Brain microvascular endothelial cell (primary cell): ENCODE measurements at regions not wholly inside any gene's neighbourhood (a gene's known extent, or its start where the extent isn't known, plus 50 kb on each side); places are given as distances from the start of the nearest gene placed in this dataset.

Experiments
- DNase-seq: peaks from one replicate; pipeline ENCODE4 v3.0.0-alpha.2; 2020
- H3K27ac ChIP-seq: fragments of 250-450 bp; sonication (Bioruptor Pico); 2 replicates; pipeline ENCODE4 v1.5.1; 2020; ENCODE audit warnings: mild to moderate bottlenecking, moderate library complexity
- H3K27me3 ChIP-seq: fragments of 250-450 bp; sonication (Bioruptor Pico); replicated peaks from 2 replicates; pipeline ENCODE4 v1.5.1; 2020; ENCODE audit warnings: mild to moderate bottlenecking
- H3K36me3 ChIP-seq: fragments of 250-450 bp; sonication (Bioruptor Pico); replicated peaks from 2 replicates; pipeline ENCODE4 v1.5.1; 2020; ENCODE audit warnings: mild to moderate bottlenecking
- H3K4me3 ChIP-seq: 2 replicates; pipeline ENCODE4 v1.5.1; 2011; ENCODE audit warnings: low read depth, mild to moderate bottlenecking, control low read depth, low read length, moderate library complexity
- CTCF ChIP-seq: IDR thresholded peaks from 2 replicates; pipeline ENCODE4 v1.5.1; 2011; ENCODE audit warnings: low read depth, mild to moderate bottlenecking, moderate library complexity, low read length, control low read depth, inconsistent platforms; ENCODE audit errors: missing control alignments
- in situ Hi-C: cut with HindIII; loops from 2 replicates; pipeline ENCODE4 v1.10.0; 2017; ENCODE audit warnings: low sequenced_read_pairs, low pct_ligation_motif_present

- no peak overlapping the region for H3K27ac ChIP-seq
- in situ Hi-C loops = no loop called here
- H3K4me3 ChIP-seq = no peak overlapping the region
- H3K36me3 ChIP-seq = no peaks in the 10 kb centered on the region
- no peak for TF ChIP-seq CTCF
- no peak for DNase-seq
- no peaks in the 10 kb centered on the region for H3K27me3 ChIP-seq
These were observed 89.0 kb upstream of the HK2 start for GRCh38 chr2:74744731-74745515.

- Histone ChIP-seq H3K27me3 (no peaks in the 10 kb centered on the region), H3K27ac (no peak overlapping the region), H3K36me3 (no peaks in the 10 kb centered on the region), H3K4me3 (no peak overlapping the region)
- TF ChIP-seq CTCF = no peak
- no peak for DNase-seq
- in situ Hi-C loops = no loop called here
These were observed 88.2 kb upstream of the HK2 start for GRCh38 chr2:74745766-74746165.

GRCh38 chr2:74746480-74746879 lies 87.4 kb upstream of the HK2 start:
- Histone ChIP-seq H3K36me3 (no peaks in the 10 kb centered on the region), H3K4me3 (no peak overlapping the region), H3K27ac (no peak overlapping the region), H3K27me3 (no peaks in the 10 kb centered on the region)
- DNase-seq = no peak
- no peak for TF ChIP-seq CTCF
- in situ Hi-C loops = no loop called here

GRCh38 chr2:74747411-74748080 lies 86.4 kb upstream of the HK2 start:
- no peak for TF ChIP-seq CTCF
- in situ Hi-C loops = no loop called here
- Histone ChIP-seq H3K27me3 (no peaks in the 10 kb centered on the region), H3K36me3 (no peaks in the 10 kb centered on the region), H3K27ac (no peak overlapping the region), H3K4me3 (no peak overlapping the region)
- DNase-seq = peak; percentile 20

- in situ Hi-C loops = no loop called here
- Histone ChIP-seq H3K27me3 (no peaks in the 10 kb centered on the region), H3K27ac (no peak overlapping the region), H3K36me3 (no peaks in the 10 kb centered on the region), H3K4me3 (no peak overlapping the region)
- no peak for TF ChIP-seq CTCF
- DNase-seq = no peak
These were observed 85.3 kb upstream of the HK2 start for GRCh38 chr2:74748665-74749064.

GRCh38 chr2:74749432-74749831 lies 84.5 kb upstream of the HK2 start:
- H3K27ac ChIP-seq = no peak overlapping the region
- no peak overlapping the region for H3K4me3 ChIP-seq
- no peaks in the 10 kb centered on the region for H3K27me3 ChIP-seq
- DNase-seq = no peak
- in situ Hi-C loops = no loop called here
- H3K36me3 ChIP-seq = no peaks in the 10 kb centered on the region
- TF ChIP-seq CTCF = no peak
